AG04450 (cell line): ENCODE measurements at regions not wholly inside any gene's neighbourhood (a gene's known extent, or its start where the extent isn't known, plus 50 kb on each side); places are given as distances from the start of the nearest gene placed in this dataset.

Source experiments
- CTCF ChIA-PET: fragments of 300-600, 350-600 bp; formaldehyde crosslinking; extraction: SDS; loops from one replicate; lab custom pipeline; 2022; ENCODE audit warnings: antibody characterized with exemption, inconsistent platforms; lab: Charles Lee
- POLR2A ChIA-PET: fragments of 350-600 bp; formaldehyde crosslinking; extraction: SDS; loops from one replicate; lab custom pipeline; 2021; ENCODE audit warnings: antibody characterized with exemption, inconsistent platforms; lab: Yijun Ruan, JAX
- DNase-seq: peaks from one replicate; pipeline ENCODE4 v3.0.0-alpha.2; 2011; ENCODE audit warnings: low read depth, low spot score
- H3K27ac ChIP-seq: one replicate; pipeline ENCODE4 v1.5.1; 2012; ENCODE audit warnings: low read depth, low read length, control low read depth
- H3K27me3 ChIP-seq: one replicate; pipeline ENCODE4 v1.6.0; 2012; ENCODE audit warnings: low read length; ENCODE audit not compliant: control insufficient read depth, insufficient read depth
- H3K4me3 ChIP-seq: 2 replicates; pipeline ENCODE4 v1.5.1; 2011; ENCODE audit warnings: mild to moderate bottlenecking, low read depth, low read length, control low read depth
- H3K9me3 ChIP-seq: 2 replicates; pipeline ENCODE4 v1.5.1; 2012; ENCODE audit warnings: low read length; ENCODE audit not compliant: control insufficient read depth, insufficient read depth
- TF ChIP-seq, protein P1 (sequence below): IDR thresholded peaks from 2 replicates; pipeline ENCODE4 v1.5.1; 2011; ENCODE audit warnings: low read depth, low read length, control low read depth, inconsistent platforms

DNA sequence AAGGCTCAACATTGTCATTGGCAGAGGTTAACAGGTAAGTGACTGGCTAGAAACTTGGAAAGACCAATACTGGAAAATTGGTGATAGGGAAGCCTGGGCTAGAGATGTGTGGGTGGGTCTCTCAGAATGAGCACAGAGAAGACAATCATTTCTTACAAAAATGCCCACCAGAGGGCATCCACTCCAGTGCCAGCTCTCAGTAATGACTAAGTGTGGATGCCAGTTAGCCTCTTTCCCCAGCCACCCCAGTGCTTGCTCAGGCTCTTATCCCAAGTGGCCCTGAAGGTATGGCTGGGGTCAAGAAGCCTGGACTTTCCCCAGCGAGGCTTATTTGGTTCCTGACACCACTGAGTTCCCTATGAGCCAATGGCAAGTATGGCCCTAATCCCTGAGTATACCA, 115.9 kb upstream of the ST8SIA2 start:
- ChIA-PET CTCF (interaction anchor here (0.7 kb wide), 1 partner anchor 74 kb away, joined by 3 read pairs; no protein-coding TSS in a partner anchor), POLR2A (no interaction called here)
- no peaks in the 10 kb centered on the region for H3K27me3 ChIP-seq
- H3K4me3 ChIP-seq, result no peak overlapping the region
- DNase-seq, result no peak
- no peak overlapping the region for H3K27ac ChIP-seq
- no peaks in the 10 kb centered on the region for H3K9me3 ChIP-seq
- TF ChIP-seq, protein P1, sequence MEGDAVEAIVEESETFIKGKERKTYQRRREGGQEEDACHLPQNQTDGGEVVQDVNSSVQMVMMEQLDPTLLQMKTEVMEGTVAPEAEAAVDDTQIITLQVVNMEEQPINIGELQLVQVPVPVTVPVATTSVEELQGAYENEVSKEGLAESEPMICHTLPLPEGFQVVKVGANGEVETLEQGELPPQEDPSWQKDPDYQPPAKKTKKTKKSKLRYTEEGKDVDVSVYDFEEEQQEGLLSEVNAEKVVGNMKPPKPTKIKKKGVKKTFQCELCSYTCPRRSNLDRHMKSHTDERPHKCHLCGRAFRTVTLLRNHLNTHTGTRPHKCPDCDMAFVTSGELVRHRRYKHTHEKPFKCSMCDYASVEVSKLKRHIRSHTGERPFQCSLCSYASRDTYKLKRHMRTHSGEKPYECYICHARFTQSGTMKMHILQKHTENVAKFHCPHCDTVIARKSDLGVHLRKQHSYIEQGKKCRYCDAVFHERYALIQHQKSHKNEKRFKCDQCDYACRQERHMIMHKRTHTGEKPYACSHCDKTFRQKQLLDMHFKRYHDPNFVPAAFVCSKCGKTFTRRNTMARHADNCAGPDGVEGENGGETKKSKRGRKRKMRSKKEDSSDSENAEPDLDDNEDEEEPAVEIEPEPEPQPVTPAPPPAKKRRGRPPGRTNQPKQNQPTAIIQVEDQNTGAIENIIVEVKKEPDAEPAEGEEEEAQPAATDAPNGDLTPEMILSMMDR, result peak; percentile 30

DNA sequence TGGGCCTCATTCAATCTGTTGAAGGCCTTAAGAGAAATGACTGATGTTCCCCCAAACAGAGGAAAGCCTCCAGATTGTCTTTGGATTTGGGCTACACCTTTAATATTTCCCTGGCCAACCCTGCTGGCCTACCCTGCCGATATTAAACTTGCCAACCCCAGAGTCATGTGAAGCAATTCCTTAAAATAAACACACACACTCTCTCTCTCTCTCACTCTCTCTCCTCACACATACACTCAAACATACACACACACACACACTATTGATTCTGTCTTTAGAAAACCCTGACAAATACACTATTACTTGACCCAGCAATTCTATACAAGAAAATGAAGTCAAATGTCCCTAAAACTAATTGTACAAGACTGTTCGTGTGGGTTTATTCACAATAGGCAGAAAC, 109.9 kb upstream of the ST8SIA2 start:
- DNase-seq, result no peak
- POLR2A ChIA-PET, result interaction anchor here (0.6 kb wide), 1 partner anchor 544 kb away, joined by 5 read pairs; no protein-coding TSS in a partner anchor
- no peak overlapping the region for H3K27ac ChIP-seq
- H3K4me3 ChIP-seq, result no peak overlapping the region
- no peaks in the 10 kb centered on the region for H3K9me3 ChIP-seq
- CTCF ChIA-PET, result no interaction called here
- TF ChIP-seq, protein P1, result no peak
- H3K27me3 ChIP-seq, result no peaks in the 10 kb centered on the region

DNA sequence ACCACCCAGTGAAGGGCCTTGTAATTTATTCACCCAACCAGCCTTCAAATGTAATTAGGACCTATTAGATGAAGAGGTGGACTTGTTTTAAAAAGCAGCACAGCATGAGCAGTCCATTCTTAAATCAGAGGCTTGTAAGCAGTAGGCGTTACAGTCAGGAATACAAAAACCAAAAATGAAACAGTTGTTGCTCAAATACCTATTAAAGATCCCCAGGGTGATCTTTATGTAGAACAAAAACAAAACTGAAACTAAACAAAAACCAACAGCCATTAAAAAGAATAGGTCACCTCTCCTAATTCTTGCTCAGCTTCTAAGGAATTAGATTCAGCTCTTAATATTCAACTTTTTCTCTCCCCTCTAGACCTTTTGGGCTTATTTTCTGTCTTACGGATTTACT, 104.9 kb upstream of the ST8SIA2 start:
- no peak overlapping the region for H3K27ac ChIP-seq
- no peaks in the 10 kb centered on the region for H3K27me3 ChIP-seq
- ChIA-PET CTCF (no interaction called here), POLR2A (no interaction called here)
- H3K4me3 ChIP-seq, result no peak overlapping the region
- TF ChIP-seq, protein P1, result no peak
- no peak for DNase-seq
- no peaks in the 10 kb centered on the region for H3K9me3 ChIP-seq

DNA sequence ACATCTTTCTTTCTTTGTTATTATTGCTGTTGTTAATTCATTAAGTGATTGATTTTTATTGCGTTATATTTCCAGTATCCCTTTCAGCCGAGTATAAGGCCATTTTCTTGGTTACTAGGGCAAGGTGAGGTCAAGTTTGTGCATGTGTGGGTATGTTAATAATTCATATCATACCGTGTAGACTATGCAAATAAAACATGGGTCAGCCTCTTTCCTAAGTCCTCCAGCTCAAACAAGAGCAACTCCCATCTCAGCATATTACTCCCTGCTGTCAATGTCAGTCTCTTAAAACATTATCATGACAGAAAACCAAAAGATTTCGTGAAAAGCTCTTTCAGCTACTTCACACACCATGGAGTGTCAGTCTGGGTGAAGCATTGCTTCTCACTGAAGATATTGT, 103.9 kb upstream of the ST8SIA2 start:
- Histone ChIP-seq H3K27ac (no peak overlapping the region), H3K9me3 (no peaks in the 10 kb centered on the region), H3K27me3 (no peaks in the 10 kb centered on the region), H3K4me3 (no peak overlapping the region)
- DNase-seq, result no peak
- TF ChIP-seq, protein P1, result no peak
- ChIA-PET CTCF (no interaction called here), POLR2A (no interaction called here)

DNA sequence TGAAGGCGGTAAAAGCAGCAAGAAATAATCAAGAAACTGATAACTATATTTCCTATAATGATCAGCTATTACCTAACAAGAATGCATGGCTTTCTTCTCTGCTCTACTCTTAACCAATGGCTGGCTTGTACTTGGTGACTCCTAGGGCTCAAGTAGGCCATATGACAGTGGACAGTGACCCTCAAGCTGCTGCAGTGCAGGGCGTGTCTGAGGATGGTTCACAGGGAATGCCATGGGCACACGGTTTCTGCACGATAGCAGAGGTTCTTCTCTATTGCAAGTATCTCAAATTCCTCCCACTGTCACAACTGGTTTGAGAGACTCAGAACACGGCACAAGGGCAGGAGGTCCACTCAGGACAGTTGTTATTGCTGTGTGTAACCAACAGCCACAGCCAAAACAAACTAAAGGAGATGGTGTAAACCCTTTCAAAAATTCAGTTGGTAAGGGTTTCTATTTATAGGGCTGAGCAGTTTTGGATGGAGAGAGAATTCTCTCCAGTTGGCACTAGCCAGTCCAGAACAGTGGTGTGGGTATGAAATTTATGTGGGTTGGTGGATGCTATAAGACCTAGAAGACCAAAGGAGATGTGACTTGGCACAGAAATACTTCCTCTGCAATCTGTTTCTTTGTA, 103.2 kb upstream of the ST8SIA2 start:
- Histone ChIP-seq H3K27ac (no peak overlapping the region), H3K27me3 (no peaks in the 10 kb centered on the region), H3K4me3 (no peak overlapping the region), H3K9me3 (no peaks in the 10 kb centered on the region)
- ChIA-PET CTCF (no interaction called here), POLR2A (no interaction called here)
- TF ChIP-seq, protein P1, result no peak
- DNase-seq, result no peak
